ENCODE measurements at regions not wholly inside any gene's neighbourhood (a gene's known extent, or its start where the extent isn't known, plus 50 kb on each side); places are given as distances from the start of the nearest gene placed in this dataset.

- Histone ChIP-seq H3K9me3 (ENCODE audit: control insufficient read depth, low read length) (no peaks in the 10 kb centered on the region), H3K36me3 (ENCODE audit: control insufficient read depth, insufficient read depth, low read length) (no peaks in the 10 kb centered on the region), H3K4me3 (ENCODE audit: low read length) (no peak overlapping the region), H3K27ac (ENCODE audit: low read depth, low read length) (no peak overlapping the region), H3K27me3 (ENCODE audit: control insufficient read depth, insufficient read depth, low read length, poor library complexity, severe bottlenecking) (no peaks in the 10 kb centered on the region), H3K9ac (ENCODE audit: extremely low read depth, low read length, poor library complexity, severe bottlenecking) (no peak overlapping the region), H3K4me1 (ENCODE audit: control insufficient read depth, insufficient read depth, low read length) (no peaks in the 10 kb centered on the region)
- Mint-ChIP-seq H3K9me3 (no peaks in the 10 kb centered on the region), H3K4me1 (no peaks in the 10 kb centered on the region), H3K27me3 (ENCODE audit: insufficient read depth) (peaks cover 3% of the 10 kb centered on the region), H3K4me3 (no peak overlapping the region), H3K36me3 (ENCODE audit: low read depth) (no peaks in the 10 kb centered on the region), H3K27ac (no peak overlapping the region)
- 91 to 97% methylated on average over 7 to 10 of the region's 10 CpGs for WGBS, 2 experiments (ENCODE audit: insufficient coverage in 1 of 2, insufficient read length in 1 of 2)
- DNase-seq = no peak
- no peak for TF ChIP-seq CTCF (conservative IDR thresholded peaks at IDR 0.05)
Measured at GRCh38 chr5:6041977-6042550, 336.3 kb downstream of the MED10 start.

GRCh38 chr5:6039111-6039510 is 339.2 kb downstream of the MED10 start:
- Mint-ChIP-seq H3K9me3 (no peaks in the 10 kb centered on the region), H3K27me3 (ENCODE audit: insufficient read depth) (no peaks in the 10 kb centered on the region), H3K36me3 (ENCODE audit: low read depth) (no peaks in the 10 kb centered on the region), H3K4me3 (no peak overlapping the region), H3K27ac (no peak overlapping the region), H3K4me1 (no peaks in the 10 kb centered on the region)
- DNase-seq = no peak
- Histone ChIP-seq H3K9ac (ENCODE audit: extremely low read depth, low read length, poor library complexity, severe bottlenecking) (no peak overlapping the region), H3K4me1 (ENCODE audit: control insufficient read depth, insufficient read depth, low read length) (no peaks in the 10 kb centered on the region), H3K4me3 (ENCODE audit: low read length) (no peak overlapping the region), H3K9me3 (ENCODE audit: control insufficient read depth, low read length) (no peaks in the 10 kb centered on the region), H3K36me3 (ENCODE audit: control insufficient read depth, insufficient read depth, low read length) (no peaks in the 10 kb centered on the region), H3K27me3 (ENCODE audit: control insufficient read depth, insufficient read depth, low read length, poor library complexity, severe bottlenecking) (no peaks in the 10 kb centered on the region), H3K27ac (ENCODE audit: low read depth, low read length) (no peak overlapping the region)
- WGBS, 2 experiments (ENCODE audit: insufficient coverage in 1 of 2, insufficient read length in 1 of 2) = 95% methylated on average over 1 of the region's 1 CpG; no CpG with 5 or more reads in 1 of the 2 experiments
- TF ChIP-seq CTCF (conservative IDR thresholded peaks at IDR 0.05) = no peak

GRCh38 chr5:6036006-6036405 is 342.3 kb downstream of the MED10 start:
- no peaks in the 10 kb centered on the region for H3K4me1 ChIP-seq (ENCODE audit: control insufficient read depth, insufficient read depth, low read length)
- Mint-ChIP-seq H3K9me3 (no peaks in the 10 kb centered on the region), H3K4me3 (no peak overlapping the region), H3K27me3 (ENCODE audit: insufficient read depth) (no peaks in the 10 kb centered on the region), H3K36me3 (ENCODE audit: low read depth) (no peaks in the 10 kb centered on the region), H3K4me1 (no peaks in the 10 kb centered on the region), H3K27ac (no peak overlapping the region)
- 100% methylated on average over 1 of the region's 1 CpG; no CpG with 5 or more reads in 1 of the 2 experiments for WGBS, 2 experiments (ENCODE audit: insufficient coverage in 1 of 2, insufficient read length in 1 of 2)
- no peak overlapping the region for H3K9ac ChIP-seq (ENCODE audit: extremely low read depth, low read length, poor library complexity, severe bottlenecking)
- no peaks in the 10 kb centered on the region for H3K36me3 ChIP-seq (ENCODE audit: control insufficient read depth, insufficient read depth, low read length)
- H3K4me3 ChIP-seq (ENCODE audit: low read length) = no peak overlapping the region
- DNase-seq = no peak
- H3K27ac ChIP-seq (ENCODE audit: low read depth, low read length) = no peak overlapping the region
- no peaks in the 10 kb centered on the region for H3K9me3 ChIP-seq (ENCODE audit: control insufficient read depth, low read length)
- H3K27me3 ChIP-seq (ENCODE audit: control insufficient read depth, insufficient read depth, low read length, poor library complexity, severe bottlenecking) = no peaks in the 10 kb centered on the region
- TF ChIP-seq CTCF (conservative IDR thresholded peaks at IDR 0.05) = no peak
